Ovary (tissue), 7 donors: ENCODE measurements at regions not wholly inside any gene's neighbourhood (a gene's known extent, or its start where the extent isn't known, plus 50 kb on each side); places are given as distances from the start of the nearest gene placed in this dataset.

ENCODE experiments used
- DNase-seq, 5 donors: peaks; one replicate each; pipeline ENCODE4 v3.0.0-alpha.2; 2019 to 2020
- H3K27ac ChIP-seq, 2 donors: fragments of 200-600 bp; one replicate each; pipeline versions ENCODE4 v1.5.1 to v1.8.0; 2019 to 2022
- H3K27me3 ChIP-seq: fragments of 200-600 bp; one replicate; pipeline ENCODE4 v1.8.0; 2022
- H3K36me3 ChIP-seq: fragments of 200-600 bp; sonication (generic); one replicate; pipeline ENCODE4 v1.5.1; 2019
- H3K4me1 ChIP-seq: one replicate; pipeline ENCODE4 v1.8.1; 2013; ENCODE audit warnings: mild to moderate bottlenecking, moderate library complexity; ENCODE audit not compliant: insufficient read depth
- H3K4me3 ChIP-seq: fragments of 200-600 bp; sonication (generic); one replicate; pipeline ENCODE4 v1.5.1; 2017
- H3K9me3 ChIP-seq, 2 donors: fragments of 200-600 bp in 1 of 2; sonication (generic) in 1 of 2; one replicate each; pipeline versions ENCODE4 v1.5.1 to v1.8.1; 2013 to 2019; ENCODE audit warnings: mild to moderate bottlenecking in 1 of 2, moderate library complexity in 1 of 2
- CTCF ChIP-seq, 3 donors: fragments of 450-650 bp in 2 of 3; fragments of 200-600 bp in 1 of 3; IDR thresholded peaks; one replicate each; pipeline versions ENCODE4 v1.5.1 to v1.8.0; 2016 to 2022; ENCODE audit warnings: antibody characterized with exemption in 3 of 3, mild to moderate bottlenecking in 1 of 3
- EP300 ChIP-seq: sonication (generic); formaldehyde crosslinking; IDR thresholded peaks from one replicate; pipeline ENCODE4 v1.6.1; 2017; ENCODE audit warnings: antibody characterized with exemption
- POLR2A ChIP-seq: fragments of 450-650 bp; IDR thresholded peaks from one replicate; pipeline ENCODE4 v1.6.1; 2017; ENCODE audit warnings: antibody characterized with exemption, mild to moderate bottlenecking, moderate library complexity
- WGBS, 3 donors: extraction: QIAGEN DNeasy Blood & Tissue Kit in 1 of 3; methylation state at CpG; one replicate each; pipeline versions ENCODE4 v1.1.5 to v1.1.7; 2013 to 2017; 5-methylcytosine and 5-hydroxymethylcytosine counted together
- intact Hi-C, 4 donors: fragments of 100-400 bp; cut with DNase I; formaldehyde crosslinking; loops; one replicate each; pipeline versions ENCODE4 v1.11.0 to v1.15.1; 2022 to 2023
- donor health status: DM: no; HTN: no; CAD: no; lungs with moderate emphysema.
- donor health status: DM: no; HTN: no; CAD: no.
- donor health status: Bipolar disorder and iron deficiency.
- donor health status: DM: no; HTN: no; CAD: no.
- donor health status: DM: yes; HTN: yes; CAD: no.

- no peak overlapping the region for H3K27ac ChIP-seq
- H3K4me1 ChIP-seq = peaks cover 2% of the 10 kb centered on the region
- TF ChIP-seq CTCF (IDR thresholded peaks at IDR 0.05) (no peak), EP300 (no peak), POLR2A (no peak)
- H3K27me3 ChIP-seq = no peaks in the 10 kb centered on the region
- 56 to 76% (median 61%) methylated on average over 2 of the region's 2 CpGs for WGBS, 3 donors
- no peak overlapping the region for H3K4me3 ChIP-seq
- no peak for DNase-seq
- intact Hi-C loops = no loop called here
- no peaks in the 10 kb centered on the region for H3K9me3 ChIP-seq
- H3K36me3 ChIP-seq = no peaks in the 10 kb centered on the region
Observed at GRCh38 chr1:19006837-19007271, 50.4 kb upstream of the IFFO2 start.
